GM21515 (cell line): ENCODE measurements at regions not wholly inside any gene's neighbourhood (a gene's known extent, or its start where the extent isn't known, plus 50 kb on each side); places are given as distances from the start of the nearest gene placed in this dataset.
"Not testable (repeated sequence)": the region's sequence is repeated elsewhere in the genome, so short reads cannot be mapped to it uniquely, and the experiment has no call there.

Source experiments
- ATAC-seq: cut with Tn5 transposase; IDR thresholded peaks from one replicate; pipeline ENCODE4 v1.9.1; 2021; ENCODE audit not compliant: unreplicated experiment

- not testable (repeated sequence) for ATAC-seq
These were observed 121.5 kb downstream of the PPIAL4G start for GRCh38 chr1:148361427-148362215.

DNA sequence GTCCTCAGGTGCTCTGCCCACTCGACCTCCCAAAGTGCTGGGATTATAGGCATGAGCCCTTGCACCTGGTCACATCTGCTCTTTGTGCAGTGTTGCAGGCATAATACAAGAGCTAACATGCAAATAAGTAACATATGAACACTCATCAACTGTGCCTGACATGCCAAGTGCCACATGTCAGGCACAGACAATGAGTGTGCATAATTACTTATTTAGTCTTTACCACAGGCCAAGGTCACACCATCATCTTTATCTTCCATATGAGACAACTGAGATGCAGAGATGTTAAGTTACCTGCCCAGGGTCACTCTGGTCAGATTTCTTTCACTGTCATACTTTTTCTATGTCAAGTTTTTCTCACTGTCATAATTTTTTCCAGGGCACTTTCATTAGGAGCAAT lies 126.1 kb downstream of the PPIAL4G start:
- ATAC-seq, result no peak

DNA sequence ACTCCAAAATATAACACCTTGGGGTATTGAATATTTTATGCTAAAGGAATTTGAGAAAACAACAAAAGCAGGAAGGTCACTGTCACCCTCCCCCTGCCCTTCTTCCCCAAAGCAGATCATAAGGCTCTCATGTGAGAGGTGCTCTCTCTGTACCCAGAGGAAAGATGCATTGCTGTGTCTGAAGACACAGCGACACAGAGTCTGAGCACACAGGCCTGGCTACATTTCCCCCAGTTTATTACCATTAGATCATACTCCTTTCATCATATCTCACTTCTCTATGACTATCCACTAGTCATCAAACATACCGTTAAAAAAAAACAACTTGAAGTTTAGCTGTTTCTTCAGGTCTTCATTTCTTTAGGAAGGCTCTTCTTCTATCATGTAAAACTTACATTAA lies 127.1 kb downstream of the PPIAL4G start:
- ATAC-seq, result no peak

DNA sequence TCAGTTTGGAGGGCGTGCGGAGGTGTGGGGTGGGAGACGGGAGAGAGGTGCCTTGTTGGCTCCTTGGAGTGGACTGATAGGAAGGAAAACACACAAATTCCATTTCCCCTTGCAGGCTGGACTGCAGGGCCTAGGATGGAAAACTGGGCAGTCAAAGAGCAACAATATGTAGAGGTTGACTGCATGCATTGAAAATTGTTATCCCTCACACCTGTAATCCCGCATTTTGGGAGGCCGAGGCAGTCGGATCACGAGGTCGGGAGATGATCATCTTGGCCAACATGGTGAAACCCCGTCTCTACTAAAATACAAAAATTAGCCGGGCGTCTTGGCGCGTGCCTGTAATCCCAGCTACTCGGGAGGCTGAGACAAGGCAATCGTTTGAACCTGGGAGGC lies 128.2 kb downstream of the PPIAL4G start:
- ATAC-seq, result no peak

GRCh38 chr1:148354284-148354912 lies 128.7 kb downstream of the PPIAL4G start:
- no peak for ATAC-seq

- ATAC-seq, result no peak
These were observed 129.4 kb downstream of the PPIAL4G start for GRCh38 chr1:148353461-148354283.

DNA sequence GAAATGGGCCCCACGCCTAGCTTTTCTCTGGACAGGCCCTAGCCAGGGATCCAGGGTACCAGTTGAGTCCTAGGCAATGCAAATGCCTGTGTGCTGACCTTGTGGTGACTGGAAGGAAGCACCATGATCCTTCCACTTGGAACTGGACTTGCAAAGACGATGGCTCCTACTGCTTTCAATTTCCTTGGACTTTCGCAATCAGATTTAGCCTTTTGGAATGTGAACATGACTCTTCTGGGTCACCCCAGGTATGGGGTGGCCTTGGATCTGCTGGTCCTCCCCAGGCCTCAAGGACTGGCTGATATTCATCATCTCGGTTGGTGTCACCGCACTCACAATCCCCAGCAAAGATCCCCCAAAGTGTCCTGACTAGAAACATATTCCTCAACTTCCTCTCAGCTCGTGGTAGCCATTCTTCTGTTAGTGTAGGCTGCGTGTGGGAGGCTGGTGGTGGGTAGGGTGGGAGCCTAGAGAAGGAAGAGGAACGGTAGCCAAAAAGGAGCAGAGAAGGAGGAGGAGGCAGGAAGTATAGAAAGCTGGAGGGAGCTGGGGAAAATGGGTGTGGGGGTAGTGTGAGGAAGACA lies 130.5 kb downstream of the PPIAL4G start:
- ATAC-seq, result no peak

- no peak for ATAC-seq
These were observed 135.3 kb downstream of the PPIAL4G start for GRCh38 chr1:148347781-148348180.

DNA sequence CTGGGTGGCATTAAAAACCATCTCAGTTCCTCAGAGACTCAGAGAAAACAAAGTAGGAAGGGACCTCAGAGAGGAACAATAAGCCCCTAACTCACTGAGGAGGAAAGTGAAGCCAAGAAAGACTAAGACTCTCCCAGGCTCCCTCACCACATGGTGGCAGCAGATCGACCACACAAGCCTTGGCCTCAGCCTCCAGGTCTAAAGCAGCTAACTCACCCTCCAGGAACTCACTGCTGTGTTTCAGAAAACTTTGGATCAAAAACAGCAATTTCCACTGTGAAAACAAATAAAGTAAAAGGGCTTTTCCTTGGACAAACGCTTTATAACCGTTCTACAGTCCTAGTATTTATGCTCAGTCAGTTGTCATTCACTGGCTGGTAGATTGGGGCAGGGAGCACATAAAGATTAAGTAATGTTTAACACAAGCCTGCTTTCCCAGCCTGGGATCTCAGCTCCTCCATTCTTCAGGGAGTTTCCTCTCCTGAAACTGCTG lies 137.4 kb downstream of the PPIAL4G start:
- not testable (repeated sequence) for ATAC-seq

GRCh38 chr1:148344651-148345050 lies 138.5 kb downstream of the PPIAL4G start:
- not testable (repeated sequence) for ATAC-seq

- ATAC-seq, result not testable (repeated sequence)
These were observed 141.4 kb downstream of the PPIAL4G start for GRCh38 chr1:148341729-148342128.

- ATAC-seq, result not testable (repeated sequence)
These were observed 146.8 kb downstream of the PPIAL4G start for GRCh38 chr1:148336121-148336918.

DNA sequence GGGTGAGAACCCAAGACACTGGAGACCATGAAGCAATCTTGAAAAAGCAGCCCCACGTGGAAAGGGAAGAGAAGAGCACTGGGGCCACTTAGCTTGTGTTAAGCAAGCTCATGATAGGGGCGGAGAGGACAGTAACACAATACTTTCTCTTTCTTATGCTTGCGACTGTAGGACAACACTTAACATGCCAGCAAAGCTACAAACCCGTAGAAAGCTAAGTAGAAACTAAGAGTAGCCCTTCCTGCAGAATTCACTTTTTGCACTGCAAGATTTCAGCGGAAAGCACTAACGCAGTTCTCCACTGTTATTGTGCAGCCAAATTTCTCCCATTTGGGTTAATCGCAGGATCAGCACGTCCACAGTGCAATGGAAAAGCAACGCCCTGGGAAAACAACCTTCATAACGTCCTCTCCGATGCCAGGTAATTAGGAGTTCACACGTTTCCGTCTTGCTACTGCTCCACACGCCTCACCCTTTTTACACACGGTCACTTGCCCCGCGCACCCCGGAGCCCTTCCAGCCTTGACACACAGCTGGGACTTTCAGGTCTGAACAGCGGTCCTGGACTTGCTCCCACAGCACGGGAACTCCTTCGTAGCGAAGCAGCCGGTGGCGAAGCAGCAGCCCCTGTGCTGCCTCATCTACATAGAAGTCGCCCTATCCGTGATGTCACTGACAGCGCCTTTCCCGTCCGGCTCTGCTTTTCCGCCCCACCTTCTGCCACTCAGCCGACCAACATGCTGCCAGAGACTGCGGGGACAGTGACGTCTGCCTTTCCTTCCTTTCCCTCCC lies 148.6 kb downstream of the PPIAL4G start:
- peak; percentile 66 for ATAC-seq

- ATAC-seq, result no peak
These were observed 149.2 kb downstream of the PPIAL4G start for GRCh38 chr1:148333875-148334338.

DNA sequence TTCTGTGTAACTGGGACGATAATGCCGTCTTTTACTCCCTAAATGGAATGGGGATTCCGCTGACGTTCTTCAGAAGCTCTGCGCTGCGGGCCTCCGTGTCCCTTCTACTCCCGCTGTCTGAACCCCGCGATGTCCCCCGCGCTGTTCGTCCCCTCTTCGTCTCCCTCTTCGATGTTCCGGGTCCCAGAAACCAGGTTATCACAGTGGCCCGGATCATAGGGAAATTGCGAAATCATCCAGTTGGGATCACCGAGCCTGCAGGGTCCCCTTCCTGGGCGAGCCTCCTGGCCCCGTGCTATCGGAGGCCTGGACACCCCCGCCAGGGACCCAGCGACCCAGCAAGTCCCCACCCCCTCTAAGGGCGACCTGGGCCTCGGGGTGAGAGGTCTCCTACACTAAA lies 154.2 kb downstream of the PPIAL4G start:
- ATAC-seq, result no peak

- not testable (repeated sequence) for ATAC-seq
These were observed 158.1 kb downstream of the PPIAL4G start for GRCh38 chr1:148325031-148325430.

DNA sequence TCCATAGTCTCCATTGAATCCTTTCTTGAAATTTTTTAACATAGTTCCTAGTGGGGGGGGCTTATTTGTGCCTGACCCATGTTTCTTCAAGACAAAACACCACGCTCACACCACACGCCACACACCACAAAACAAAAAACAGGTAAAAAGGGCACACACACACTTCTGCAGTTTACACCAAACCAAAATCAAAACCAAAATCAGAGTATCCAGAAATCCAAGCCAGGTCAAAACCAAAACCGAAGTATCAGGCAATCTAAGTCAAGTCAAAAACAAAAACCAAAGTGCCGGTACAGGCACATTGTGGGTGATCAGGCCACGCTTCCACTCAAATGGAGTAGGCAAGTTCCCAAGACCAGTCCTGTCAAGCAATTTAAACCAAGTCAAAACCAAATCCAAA lies 158.6 kb downstream of the PPIAL4G start:
- ATAC-seq, result not testable (repeated sequence)

- not testable (repeated sequence) for ATAC-seq
These were observed 163.0 kb downstream of the PPIAL4G start for GRCh38 chr1:148320079-148320478.

GRCh38 chr1:148318904-148319242 lies 164.2 kb downstream of the PPIAL4G start:
- peak; percentile 10 for ATAC-seq
